CD4-positive, alpha-beta T cell treated with Interleukin-4 for 4 hours (primary cell): ENCODE measurements at regions not wholly inside any gene's neighbourhood (a gene's known extent, or its start where the extent isn't known, plus 50 kb on each side); places are given as distances from the start of the nearest gene placed in this dataset.
"Not testable (repeated sequence)": the region's sequence is repeated elsewhere in the genome, so short reads cannot be mapped to it uniquely, and the experiment has no call there.

ENCODE experiments used
- DNase-seq: peaks from one replicate; pipeline ENCODE4 v3.0.0-alpha.2; 2020

- no peak for DNase-seq
Measured at GRCh38 chr2:194720462-194720861, 936.6 kb upstream of the SLC39A10 start.

GRCh38 chr2:194718881-194719280 is 938.1 kb upstream of the SLC39A10 start:
- DNase-seq, result no peak

- DNase-seq, result no peak
Measured at GRCh38 chr2:194714541-194714940, 942.5 kb upstream of the SLC39A10 start.

- no peak for DNase-seq
Measured at GRCh38 chr2:194709840-194710239, 947.2 kb upstream of the SLC39A10 start.

- DNase-seq, result no peak
Measured at GRCh38 chr2:194706179-194706578, 950.8 kb upstream of the SLC39A10 start.

- no peak for DNase-seq
Measured at GRCh38 chr2:194705398-194705797, 951.6 kb upstream of the SLC39A10 start.

- DNase-seq, result no peak
Measured at GRCh38 chr2:194700726-194701125, 956.3 kb upstream of the SLC39A10 start.

GRCh38 chr2:194700116-194700515 is 956.9 kb upstream of the SLC39A10 start:
- DNase-seq, result no peak

GRCh38 chr2:194698012-194698411 is 959.0 kb upstream of the SLC39A10 start:
- DNase-seq, result no peak

GRCh38 chr2:194697439-194697838 is 959.6 kb upstream of the SLC39A10 start:
- DNase-seq, result no peak

- no peak for DNase-seq
Measured at GRCh38 chr2:194696690-194697089, 960.3 kb upstream of the SLC39A10 start.

GRCh38 chr2:194686569-194686968 is 970.5 kb upstream of the SLC39A10 start:
- DNase-seq, result no peak

GRCh38 chr2:194674043-194674442 is 983.0 kb upstream of the SLC39A10 start:
- DNase-seq, result no peak

- no peak for DNase-seq
Measured at GRCh38 chr2:194672994-194673393, 984.0 kb upstream of the SLC39A10 start.

GRCh38 chr2:194661431-194661830 is 995.6 kb upstream of the SLC39A10 start:
- DNase-seq, result no peak

- not testable (repeated sequence) for DNase-seq
Measured at GRCh38 chr2:194639057-194639456, 1018.0 kb upstream of the SLC39A10 start.

- no peak for DNase-seq
Measured at GRCh38 chr2:194621945-194622344, 1035.1 kb upstream of the SLC39A10 start.

GRCh38 chr2:194619366-194619765 is 1037.7 kb upstream of the SLC39A10 start:
- no peak for DNase-seq

GRCh38 chr2:194618432-194618831 is 1038.6 kb upstream of the SLC39A10 start:
- DNase-seq, result no peak

GRCh38 chr2:194616334-194616733 is 1040.7 kb upstream of the SLC39A10 start:
- no peak for DNase-seq

GRCh38 chr2:194610297-194610696 is 1046.7 kb upstream of the SLC39A10 start:
- DNase-seq, result no peak

- DNase-seq, result no peak
Measured at GRCh38 chr2:194603429-194603828, 1053.6 kb upstream of the SLC39A10 start.

- DNase-seq, result no peak
Measured at GRCh38 chr2:194602750-194603149, 1054.3 kb upstream of the SLC39A10 start.

GRCh38 chr2:194591192-194591591 is 1065.8 kb upstream of the SLC39A10 start:
- DNase-seq, result no peak

GRCh38 chr2:194587739-194588270 is 1069.2 kb upstream of the SLC39A10 start:
- no peak for DNase-seq

GRCh38 chr2:194567661-194568017 is 1089.4 kb upstream of the SLC39A10 start:
- no peak for DNase-seq
